HCT116 (cell line): ENCODE measurements at regions not wholly inside any gene's neighbourhood (a gene's known extent, or its start where the extent isn't known, plus 50 kb on each side); places are given as distances from the start of the nearest gene placed in this dataset.

ENCODE experiments used
- ATAC-seq: fragments of 200-7000 bp; cut with Tn5 transposase; 2 replicates; pipeline ENCODE4 v1.9.1; 2020; ENCODE audit warnings: mild to moderate bottlenecking, moderate library complexity
- BruUV-seq: library from RNA; stranded (reverse); fragments of 400-500 nt; replicated peaks from 2 replicates; lab custom pipeline; 2021; lab: Mats Ljungman, UMichigan
- CTCF ChIA-PET: fragments of 300-600 bp; sonication (Branson Sonifier 250); formaldehyde crosslinking; loops from one replicate; lab custom pipeline; 2021; ENCODE audit warnings: antibody characterized with exemption; lab: Charles Lee
- POLR2A ChIA-PET: fragments of 300-600, 350-600 bp; sonication (Branson Sonifier 250); formaldehyde crosslinking; loops from one replicate; lab custom pipeline; 2021; ENCODE audit warnings: antibody characterized with exemption; lab: Charles Lee
- RAD21 ChIA-PET, 2 experiments: fragments of 300-600 bp; sonication (Branson Sonifier 250); formaldehyde crosslinking; loops; one replicate each; lab custom pipeline; 2023; ENCODE audit warnings: low total read pairs in 2 of 2; ENCODE audit not compliant: uncharacterized antibody in 2 of 2, unreplicated experiment in 2 of 2, low non-redundant PET in 1 of 2; lab: Charles Lee
- DNase-seq: peaks from one replicate; pipeline ENCODE4 v3.0.0-alpha.2; 2010; ENCODE audit warnings: low read depth, low spot score
- H2AFZ ChIP-seq: fragments of 200-600 bp; shearing (Covaris generic), sonication (generic); 2 replicates; pipeline ENCODE4 v1.6.1; 2017; ENCODE audit warnings: low read depth, mixed run types, mixed read lengths, antibody characterized with exemption, low read length; ENCODE audit not compliant: poor library complexity, severe bottlenecking
- H3K27ac ChIP-seq: 2 replicates; pipeline ENCODE4 v1.5.1; 2012; ENCODE audit warnings: low read depth, low read length
- H3K27me3 ChIP-seq: fragments of 200-600 bp; sonication (generic); 2 replicates; pipeline ENCODE4 v1.6.1; 2016; ENCODE audit warnings: mixed run types, low read length, mixed read lengths; ENCODE audit not compliant: insufficient read depth
- H3K36me3 ChIP-seq, 2 experiments: fragments of 200-500 bp in 1 of 2; fragments of 200-600 bp in 1 of 2; sonication (Bioruptor generic) in 1 of 2; sonication (generic) in 1 of 2; 2 replicates each; pipeline versions ENCODE4 v1.5.1 to v1.6.1; 2014 to 2016; ENCODE audit warnings: low read length in 2 of 2, inconsistent platforms in 1 of 2, mixed read lengths in 1 of 2, mixed run types in 1 of 2; ENCODE audit not compliant: insufficient read depth in 2 of 2, control insufficient read depth in 1 of 2
- H3K4me1 ChIP-seq, 2 experiments: fragments of 200-600 bp in 1 of 2; sonication (generic) in 1 of 2; 2 replicates each; pipeline versions ENCODE4 v1.5.1 to v1.6.1; 2012 to 2017; ENCODE audit warnings: low read length in 2 of 2, inconsistent platforms in 1 of 2, mild to moderate bottlenecking in 1 of 2, mixed read lengths in 1 of 2, mixed run types in 1 of 2, moderate library complexity in 1 of 2; ENCODE audit not compliant: insufficient read depth in 2 of 2, control insufficient read depth in 1 of 2
- H3K4me2 ChIP-seq: fragments of 200-600 bp; sonication (generic); 2 replicates; pipeline ENCODE4 v1.6.1; 2017; ENCODE audit warnings: mixed run types, low read length, mixed read lengths
- H3K4me3 ChIP-seq, 2 experiments: fragments of 200-600 bp in 1 of 2; sonication (generic) in 1 of 2; replicated peaks in 1 of 2; 2 replicates each; pipeline ENCODE4 v1.5.1; 2011 to 2016; ENCODE audit warnings: low read length in 2 of 2, control low read depth in 1 of 2, low read depth in 1 of 2, mild to moderate bottlenecking in 1 of 2, mixed read lengths in 1 of 2, mixed run types in 1 of 2
- H3K79me2 ChIP-seq: fragments of 200-600 bp; sonication (generic); 2 replicates; pipeline ENCODE4 v1.6.1; 2017; ENCODE audit warnings: mild to moderate bottlenecking, mixed run types, low read length, moderate library complexity, mixed read lengths; ENCODE audit not compliant: insufficient read depth
- H3K9ac ChIP-seq: fragments of 200-600 bp; sonication (generic); 2 replicates; pipeline ENCODE4 v1.6.1; 2016; ENCODE audit warnings: low read length, mixed read lengths
- H3K9me2 ChIP-seq: fragments of 200-600 bp; sonication (generic), shearing (Covaris generic); 2 replicates; pipeline ENCODE4 v1.6.1; 2017; ENCODE audit warnings: mixed run types, mild to moderate bottlenecking, moderate library complexity; ENCODE audit not compliant: insufficient read depth
- H3K9me3 ChIP-seq, 2 experiments: fragments of 200-500 bp in 1 of 2; fragments of 200-600 bp in 1 of 2; sonication (Bioruptor generic) in 1 of 2; sonication (generic) in 1 of 2; 2 replicates each; pipeline ENCODE4 v1.6.1; 2014 to 2017; ENCODE audit warnings: low read length in 2 of 2, mixed read lengths in 2 of 2, inconsistent platforms in 1 of 2, low read depth in 1 of 2, mild to moderate bottlenecking in 1 of 2, mixed run types in 1 of 2, moderate library complexity in 1 of 2; ENCODE audit not compliant: control insufficient read depth in 1 of 2, insufficient read depth in 1 of 2
- H4K20me1 ChIP-seq: fragments of 200-600 bp; sonication (generic), shearing (Covaris generic); 2 replicates; pipeline ENCODE4 v1.6.1; 2017; ENCODE audit warnings: mixed run types, mild to moderate bottlenecking, moderate library complexity; ENCODE audit not compliant: insufficient read depth
- CBX3 ChIP-seq: IDR thresholded peaks from 2 replicates; pipeline ENCODE4 v1.6.1; 2012; ENCODE audit warnings: low read depth
- CEBPB ChIP-seq: IDR thresholded peaks from 2 replicates; pipeline ENCODE4 v1.6.1; 2012; ENCODE audit warnings: low read depth
- EGR1 ChIP-seq: IDR thresholded peaks from 2 replicates; pipeline ENCODE4 v1.6.1; 2012; ENCODE audit warnings: low read depth
- ELF1 ChIP-seq: IDR thresholded peaks from 2 replicates; pipeline ENCODE4 v1.6.1; 2012; ENCODE audit warnings: low read depth, borderline replicate concordance
- EZH2 ChIP-seq: fragments of 200-600 bp; sonication (generic); IDR thresholded peaks from 2 replicates; pipeline ENCODE4 v1.6.1; 2017; ENCODE audit warnings: antibody characterized with exemption, mixed run types
- EZH2phosphoT487 ChIP-seq: fragments of 200-600 bp; IDR thresholded peaks from 2 replicates; pipeline ENCODE4 v1.6.1; 2018; ENCODE audit warnings: antibody characterized with exemption, borderline replicate concordance
- FOSL1 ChIP-seq: IDR thresholded peaks from 2 replicates; pipeline ENCODE4 v1.6.1; 2012; ENCODE audit warnings: low read depth
- JUND ChIP-seq: IDR thresholded peaks from 2 replicates; pipeline ENCODE4 v1.6.1; 2012
- POLR2A ChIP-seq: IDR thresholded peaks from 2 replicates; pipeline ENCODE4 v1.7.0; 2011; ENCODE audit warnings: borderline replicate concordance; ENCODE audit not compliant: insufficient read depth, insufficient read length; ENCODE audit errors: extremely low read depth
- POLR2AphosphoS5 ChIP-seq: IDR thresholded peaks from 2 replicates; pipeline ENCODE4 v1.6.1; 2011; ENCODE audit warnings: mild to moderate bottlenecking, low read depth, low read length, moderate library complexity
- RAD21 ChIP-seq: IDR thresholded peaks from 2 replicates; pipeline ENCODE4 v1.6.1; 2012; ENCODE audit warnings: low read depth, mild to moderate bottlenecking
- REST ChIP-seq: IDR thresholded peaks from 2 replicates; pipeline ENCODE4 v1.6.1; 2012; ENCODE audit warnings: low read depth
- SIN3A ChIP-seq: IDR thresholded peaks from 2 replicates; pipeline ENCODE4 v1.6.1; 2012; ENCODE audit warnings: low read depth
- SP1 ChIP-seq: IDR thresholded peaks from 2 replicates; pipeline ENCODE4 v1.6.1; 2012; ENCODE audit warnings: low read depth
- TCF7L2 ChIP-seq: IDR thresholded peaks from 2 replicates; pipeline ENCODE4 v1.7.0; 2011; ENCODE audit warnings: borderline replicate concordance, inconsistent platforms; ENCODE audit not compliant: insufficient read depth, insufficient read length; ENCODE audit errors: extremely low read depth
- YY1 ChIP-seq: IDR thresholded peaks from 2 replicates; pipeline ENCODE4 v1.6.1; 2011; ENCODE audit warnings: low read length, low read depth, moderate library complexity, mild to moderate bottlenecking; ENCODE audit not compliant: insufficient replicate concordance; ENCODE audit errors: extremely low read depth
- ZBTB33 ChIP-seq: IDR thresholded peaks from 2 replicates; pipeline ENCODE4 v1.6.1; 2011; ENCODE audit warnings: mild to moderate bottlenecking, low read length, moderate library complexity; ENCODE audit not compliant: insufficient replicate concordance; ENCODE audit errors: extremely low read depth
- ZNF274 ChIP-seq: fragments of 200-500 bp; sonication (Bioruptor generic); IDR thresholded peaks from 2 replicates; pipeline ENCODE4 v1.6.1; 2014; ENCODE audit warnings: mild to moderate bottlenecking, low read depth, low read length, inconsistent platforms
- intact Hi-C: fragments of 100-400 bp; cut with micrococcal nuclease; formaldehyde crosslinking; loops from 2 replicates; pipeline ENCODE4 v1.10.0; 2022
- TF ChIP-seq, protein P1 (sequence below), 3 experiments: fragments of 200-600 bp in 1 of 3; sonication (generic) in 1 of 3; IDR thresholded peaks in 2 of 3; conservative IDR thresholded peaks in 1 of 3; 2 replicates each; pipeline ENCODE4 v1.5.1; 2012 to 2017; ENCODE audit warnings: low read depth in 2 of 3, low read length in 2 of 3, antibody characterized with exemption in 1 of 3, borderline replicate concordance in 1 of 3, control low read depth in 1 of 3, mild to moderate bottlenecking in 1 of 3, mixed read lengths in 1 of 3, mixed run types in 1 of 3, moderate library complexity in 1 of 3; ENCODE audit not compliant: insufficient read depth in 1 of 3
- TF ChIP-seq, protein P2 (sequence below): IDR thresholded peaks from 2 replicates; pipeline ENCODE4 v1.6.1; 2012

DNA sequence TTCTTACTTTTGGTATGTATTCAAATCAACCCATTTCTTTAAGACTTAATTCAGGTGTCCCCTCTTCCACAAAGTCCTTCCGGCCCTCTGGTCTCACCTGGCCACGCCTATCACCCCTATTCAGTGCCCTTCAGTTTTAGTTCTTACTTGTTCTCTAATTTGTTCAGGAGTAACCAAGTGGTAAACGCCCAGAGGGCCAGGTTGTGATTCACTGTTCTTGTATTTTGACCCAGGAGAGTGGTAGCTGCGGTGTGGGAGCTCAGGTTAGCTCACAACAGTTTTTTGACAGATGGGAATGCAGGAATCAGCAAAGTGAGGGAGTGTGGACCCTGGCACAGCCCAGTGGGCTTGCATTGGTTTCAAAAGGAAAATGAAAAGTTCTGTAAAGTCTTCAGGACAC is 81.7 kb upstream of the RIPOR2 start:
- H3K9ac ChIP-seq, result no peak overlapping the region
- no peaks in the 10 kb centered on the region for H3K9me2 ChIP-seq
- peak overlapping the region; percentile 58 for H2AFZ ChIP-seq
- no TSS peak for BruUV-seq
- ChIA-PET POLR2A (interaction anchor here (1.4 to 1.5 kb wide), 2 partner anchors 161 to 274 kb away, joined by 5 to 7 read pairs; no protein-coding TSS in a partner anchor), CTCF (interaction anchor here (0.7 to 6.0 kb wide), 24 partner anchors 9 to 734 kb away, joined by 3 to 66 read pairs (median 5); no protein-coding TSS in a partner anchor), RAD21 (interaction anchor here (0.5 to 1.5 kb wide), 3 partner anchors 160 to 162 kb away, joined by 3 to 6 read pairs (median 4); no protein-coding TSS in a partner anchor)
- DNase-seq, result no peak
- H3K4me1 ChIP-seq, result peaks cover 0 to 4% of the 10 kb centered on the region in 2 experiments; a peak in 1 of 4 replicates
- H3K79me2 ChIP-seq, result no peaks in the 10 kb centered on the region
- H3K36me3 ChIP-seq, result no peaks in the 10 kb centered on the region
- 0 out of 2 replicates have a peak, but pooled peaks have one; percentile 30 for ATAC-seq
- H4K20me1 ChIP-seq, result no peaks in the 10 kb centered on the region
- no peaks in the 10 kb centered on the region for H3K9me3 ChIP-seq
- no peak overlapping the region for H3K27ac ChIP-seq
- TF ChIP-seq POLR2AphosphoS5 (no peak), EZH2 (no peak), JUND (no peak), SIN3A (no peak), POLR2A (no peak), EZH2phosphoT487 (no peak), REST (no peak), EGR1 (no peak), ELF1 (no peak), ZNF274 (no peak), ZBTB33 (no peak), SP1 (no peak), CEBPB (no peak), TCF7L2 (no peak), RAD21 (no peak), FOSL1 (no peak), CBX3 (no peak), YY1 (no peak)
- TF ChIP-seq, protein P1, sequence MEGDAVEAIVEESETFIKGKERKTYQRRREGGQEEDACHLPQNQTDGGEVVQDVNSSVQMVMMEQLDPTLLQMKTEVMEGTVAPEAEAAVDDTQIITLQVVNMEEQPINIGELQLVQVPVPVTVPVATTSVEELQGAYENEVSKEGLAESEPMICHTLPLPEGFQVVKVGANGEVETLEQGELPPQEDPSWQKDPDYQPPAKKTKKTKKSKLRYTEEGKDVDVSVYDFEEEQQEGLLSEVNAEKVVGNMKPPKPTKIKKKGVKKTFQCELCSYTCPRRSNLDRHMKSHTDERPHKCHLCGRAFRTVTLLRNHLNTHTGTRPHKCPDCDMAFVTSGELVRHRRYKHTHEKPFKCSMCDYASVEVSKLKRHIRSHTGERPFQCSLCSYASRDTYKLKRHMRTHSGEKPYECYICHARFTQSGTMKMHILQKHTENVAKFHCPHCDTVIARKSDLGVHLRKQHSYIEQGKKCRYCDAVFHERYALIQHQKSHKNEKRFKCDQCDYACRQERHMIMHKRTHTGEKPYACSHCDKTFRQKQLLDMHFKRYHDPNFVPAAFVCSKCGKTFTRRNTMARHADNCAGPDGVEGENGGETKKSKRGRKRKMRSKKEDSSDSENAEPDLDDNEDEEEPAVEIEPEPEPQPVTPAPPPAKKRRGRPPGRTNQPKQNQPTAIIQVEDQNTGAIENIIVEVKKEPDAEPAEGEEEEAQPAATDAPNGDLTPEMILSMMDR (IDR thresholded peaks at IDR 0.05 in 2 of 3, conservative IDR thresholded peaks at IDR 0.05 in 1 of 3; ENCODE audit: borderline replicate concordance in 1 of 3, insufficient read depth in 1 of 3, low read depth in 2 of 3, low read length in 2 of 3), result no peak
- TF ChIP-seq, protein P2, sequence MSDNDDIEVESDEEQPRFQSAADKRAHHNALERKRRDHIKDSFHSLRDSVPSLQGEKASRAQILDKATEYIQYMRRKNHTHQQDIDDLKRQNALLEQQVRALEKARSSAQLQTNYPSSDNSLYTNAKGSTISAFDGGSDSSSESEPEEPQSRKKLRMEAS, result no peak
- H3K4me2 ChIP-seq, result no peak overlapping the region
- no peaks in the 10 kb centered on the region for H3K27me3 ChIP-seq
- H3K4me3 ChIP-seq, result no peak overlapping the region
- intact Hi-C loops, result loop anchor here (5.0 to 10.0 kb wide), 3 partner anchors 313 to 493 kb away; no protein-coding TSS in a partner anchor
